Loucy (cell line): ENCODE measurements at regions not wholly inside any gene's neighbourhood (a gene's known extent, or its start where the extent isn't known, plus 50 kb on each side); places are given as distances from the start of the nearest gene placed in this dataset.

Source experiments
- EZH2phosphoT487 ChIP-seq: fragments of 200-600 bp; IDR thresholded peaks from 2 replicates; pipeline ENCODE4 v1.6.1; 2018; ENCODE audit warnings: antibody characterized with exemption, mild to moderate bottlenecking, moderate library complexity, borderline replicate concordance
- TF ChIP-seq, protein P1 (sequence below): fragments of 200-600 bp; sonication (generic); conservative IDR thresholded peaks from 2 replicates; pipeline ENCODE4 v1.5.1; 2014; ENCODE audit warnings: mild to moderate bottlenecking, antibody characterized with exemption, low read length

DNA sequence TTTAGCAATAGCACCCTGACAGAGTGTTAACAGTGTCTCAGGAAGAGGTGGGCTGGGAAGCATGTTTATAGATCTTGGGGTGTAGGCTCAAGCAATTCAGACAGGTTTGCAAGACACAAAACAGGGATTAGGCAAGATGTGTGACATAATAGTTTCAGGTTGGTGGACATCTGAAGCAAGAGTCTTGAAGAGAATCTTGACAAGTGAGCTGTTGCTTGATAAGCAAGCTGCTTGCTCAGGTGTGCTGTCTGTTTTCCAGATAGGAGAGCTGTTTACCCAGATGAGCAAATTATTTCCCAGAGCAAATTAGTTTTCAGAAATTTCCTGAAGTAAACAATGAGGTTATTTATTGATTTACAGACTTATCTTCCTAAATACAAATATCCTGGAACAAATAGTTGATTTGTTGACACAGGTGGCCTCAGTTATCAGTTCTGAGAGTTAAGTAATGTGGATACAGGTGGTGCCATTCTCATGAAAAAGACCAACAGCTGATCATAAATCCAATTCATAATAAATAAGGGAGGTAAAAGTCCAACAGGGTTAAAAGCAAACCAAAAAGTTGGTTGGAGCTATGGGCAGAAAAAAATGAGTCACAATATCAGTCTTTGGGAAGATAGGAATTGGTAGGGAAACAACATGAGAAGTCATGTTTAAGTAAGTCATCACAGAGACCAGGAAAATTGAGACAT, 437.3 kb downstream of the TBL1XR1 start:
- TF ChIP-seq, protein P1, sequence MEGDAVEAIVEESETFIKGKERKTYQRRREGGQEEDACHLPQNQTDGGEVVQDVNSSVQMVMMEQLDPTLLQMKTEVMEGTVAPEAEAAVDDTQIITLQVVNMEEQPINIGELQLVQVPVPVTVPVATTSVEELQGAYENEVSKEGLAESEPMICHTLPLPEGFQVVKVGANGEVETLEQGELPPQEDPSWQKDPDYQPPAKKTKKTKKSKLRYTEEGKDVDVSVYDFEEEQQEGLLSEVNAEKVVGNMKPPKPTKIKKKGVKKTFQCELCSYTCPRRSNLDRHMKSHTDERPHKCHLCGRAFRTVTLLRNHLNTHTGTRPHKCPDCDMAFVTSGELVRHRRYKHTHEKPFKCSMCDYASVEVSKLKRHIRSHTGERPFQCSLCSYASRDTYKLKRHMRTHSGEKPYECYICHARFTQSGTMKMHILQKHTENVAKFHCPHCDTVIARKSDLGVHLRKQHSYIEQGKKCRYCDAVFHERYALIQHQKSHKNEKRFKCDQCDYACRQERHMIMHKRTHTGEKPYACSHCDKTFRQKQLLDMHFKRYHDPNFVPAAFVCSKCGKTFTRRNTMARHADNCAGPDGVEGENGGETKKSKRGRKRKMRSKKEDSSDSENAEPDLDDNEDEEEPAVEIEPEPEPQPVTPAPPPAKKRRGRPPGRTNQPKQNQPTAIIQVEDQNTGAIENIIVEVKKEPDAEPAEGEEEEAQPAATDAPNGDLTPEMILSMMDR = no peak
- no peak for TF ChIP-seq EZH2phosphoT487
